ENCODE measurements at regions not wholly inside any gene's neighbourhood (a gene's known extent, or its start where the extent isn't known, plus 50 kb on each side); places are given as distances from the start of the nearest gene placed in this dataset.

- TF ChIP-seq CTCF (IDR thresholded peaks at IDR 0.05; ENCODE audit: low read depth, low read length, poor library complexity, severe bottlenecking): peak; percentile 34
- TF ChIP-seq EZH2phosphoT487 (IDR thresholded peaks at IDR 0.05; ENCODE audit: borderline replicate concordance, low read length): no peak
These were observed 179.0 kb downstream of the PTPRU start for GRCh38 chr1:29415156-29415830.
